ENCODE measurements at regions not wholly inside any gene's neighbourhood (a gene's known extent, or its start where the extent isn't known, plus 50 kb on each side); places are given as distances from the start of the nearest gene placed in this dataset.

DNA sequence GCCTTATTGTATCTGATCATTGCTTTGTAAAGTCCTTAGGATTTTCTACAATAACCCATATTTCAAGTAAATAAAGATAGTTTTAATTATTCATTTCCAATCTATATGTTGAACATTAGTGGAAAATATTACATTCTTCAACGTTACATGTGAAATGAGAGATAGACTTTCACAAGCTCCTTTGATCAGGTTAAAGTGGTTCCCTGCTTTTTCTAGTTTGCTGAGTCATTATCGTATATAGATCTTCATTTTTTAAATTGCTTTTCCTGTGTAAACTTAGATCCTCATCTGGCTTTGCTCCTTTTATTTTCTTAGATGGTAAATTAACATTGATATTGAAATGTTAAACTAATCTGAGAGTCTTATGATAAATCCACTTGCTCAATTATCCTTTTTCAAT is 599.0 kb downstream of the TRAM1L1 start (continued):
- TF ChIP-seq, protein P1, sequence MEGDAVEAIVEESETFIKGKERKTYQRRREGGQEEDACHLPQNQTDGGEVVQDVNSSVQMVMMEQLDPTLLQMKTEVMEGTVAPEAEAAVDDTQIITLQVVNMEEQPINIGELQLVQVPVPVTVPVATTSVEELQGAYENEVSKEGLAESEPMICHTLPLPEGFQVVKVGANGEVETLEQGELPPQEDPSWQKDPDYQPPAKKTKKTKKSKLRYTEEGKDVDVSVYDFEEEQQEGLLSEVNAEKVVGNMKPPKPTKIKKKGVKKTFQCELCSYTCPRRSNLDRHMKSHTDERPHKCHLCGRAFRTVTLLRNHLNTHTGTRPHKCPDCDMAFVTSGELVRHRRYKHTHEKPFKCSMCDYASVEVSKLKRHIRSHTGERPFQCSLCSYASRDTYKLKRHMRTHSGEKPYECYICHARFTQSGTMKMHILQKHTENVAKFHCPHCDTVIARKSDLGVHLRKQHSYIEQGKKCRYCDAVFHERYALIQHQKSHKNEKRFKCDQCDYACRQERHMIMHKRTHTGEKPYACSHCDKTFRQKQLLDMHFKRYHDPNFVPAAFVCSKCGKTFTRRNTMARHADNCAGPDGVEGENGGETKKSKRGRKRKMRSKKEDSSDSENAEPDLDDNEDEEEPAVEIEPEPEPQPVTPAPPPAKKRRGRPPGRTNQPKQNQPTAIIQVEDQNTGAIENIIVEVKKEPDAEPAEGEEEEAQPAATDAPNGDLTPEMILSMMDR (IDR thresholded peaks at IDR 0.05), result no peak
- TF ChIP-seq TEAD4 (IDR thresholded peaks at IDR 0.05; ENCODE audit: borderline replicate concordance, insufficient read depth) (no peak), MXI1 (IDR thresholded peaks at IDR 0.05; ENCODE audit: low read depth, low read length) (no peak), FOXJ3 (CRISPR knock-in tag; IDR thresholded peaks at IDR 0.05) (no peak)

- ChIA-PET POLR2A (no interaction called here), CTCF (no interaction called here)
- H3K4me3 ChIP-seq (ENCODE audit: low read depth in 2 of 2, low read length in 1 of 2), result no peak overlapping the region
- no peak for TF ChIP-seq YY1 (IDR thresholded peaks at IDR 0.05; ENCODE audit: low read depth)
- TF ChIP-seq TEAD4 (IDR thresholded peaks at IDR 0.05; ENCODE audit: borderline replicate concordance, insufficient read depth), result no peak
- no peak for TF ChIP-seq IRF3 (IDR thresholded peaks at IDR 0.05; ENCODE audit: low read depth, low read length)
- TF ChIP-seq ELF1 (IDR thresholded peaks at IDR 0.05), result no peak
- no peak for TF ChIP-seq POLR2AphosphoS5 (IDR thresholded peaks at IDR 0.05; ENCODE audit: low read depth, low read length)
- no peak for TF ChIP-seq TCF12 (IDR thresholded peaks at IDR 0.05)
- TF ChIP-seq, protein P2, sequence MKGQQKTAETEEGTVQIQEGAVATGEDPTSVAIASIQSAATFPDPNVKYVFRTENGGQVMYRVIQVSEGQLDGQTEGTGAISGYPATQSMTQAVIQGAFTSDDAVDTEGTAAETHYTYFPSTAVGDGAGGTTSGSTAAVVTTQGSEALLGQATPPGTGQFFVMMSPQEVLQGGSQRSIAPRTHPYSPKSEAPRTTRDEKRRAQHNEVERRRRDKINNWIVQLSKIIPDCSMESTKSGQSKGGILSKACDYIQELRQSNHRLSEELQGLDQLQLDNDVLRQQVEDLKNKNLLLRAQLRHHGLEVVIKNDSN (IDR thresholded peaks at IDR 0.05; ENCODE audit: borderline replicate concordance, low read depth), result no peak
- TF ChIP-seq RAD21 (IDR thresholded peaks at IDR 0.05; ENCODE audit: low read length), result no peak
- TF ChIP-seq FOXJ3 (CRISPR knock-in tag; IDR thresholded peaks at IDR 0.05), result no peak
- TF ChIP-seq RXRA (IDR thresholded peaks at IDR 0.05; ENCODE audit: borderline replicate concordance, low read depth), result no peak
- no peaks in the 10 kb centered on the region for H3F3A ChIP-seq (replicated peaks; ENCODE audit: insufficient read depth)
- H3K9ac ChIP-seq, result no peak overlapping the region
- H3K9me3 ChIP-seq, result no peaks in the 10 kb centered on the region
- no peak overlapping the region for H3K4me2 ChIP-seq
- H3K79me2 ChIP-seq (ENCODE audit: insufficient read depth), result no peaks in the 10 kb centered on the region
- no peak overlapping the region for H2AFZ ChIP-seq (ENCODE audit: low read depth)
- H3K9me2 ChIP-seq, result no peaks in the 10 kb centered on the region
- no peaks in the 10 kb centered on the region for H3K27me3 ChIP-seq (ENCODE audit: insufficient read depth)
- no peaks in the 10 kb centered on the region for H3K4me1 ChIP-seq (ENCODE audit: control insufficient read depth in 1 of 2, insufficient read depth in 2 of 2, low read depth in 1 of 2, low read length in 1 of 2)
- H3K36me3 ChIP-seq (replicated peaks in 1 of 2; ENCODE audit: control insufficient read depth in 1 of 2, insufficient read depth in 2 of 2, low read length in 1 of 2), result no peaks in the 10 kb centered on the region
- no peak overlapping the region for H3K27ac ChIP-seq (ENCODE audit: low read depth in 2 of 2, low read length in 1 of 2)
- 67% methylated on average over 3 of the region's 3 CpGs for WGBS (ENCODE audit: low lambda C conversion rate)
- no peaks in the 10 kb centered on the region for H4K20me1 ChIP-seq (ENCODE audit: insufficient read depth)
- DNase-seq, result no peak
Measured at GRCh38 chr4:116480546-116480945, 604.8 kb downstream of the TRAM1L1 start.

GRCh38 chr4:116478343-116478742 is 607.0 kb downstream of the TRAM1L1 start:
- Histone ChIP-seq H3F3A (replicated peaks; ENCODE audit: insufficient read depth) (no peaks in the 10 kb centered on the region), H3K9me3 (no peaks in the 10 kb centered on the region), H3K4me3 (ENCODE audit: low read depth in 2 of 2, low read length in 1 of 2) (no peak overlapping the region), H3K4me2 (no peak overlapping the region), H3K36me3 (replicated peaks in 1 of 2; ENCODE audit: control insufficient read depth in 1 of 2, insufficient read depth in 2 of 2, low read length in 1 of 2) (no peaks in the 10 kb centered on the region), H3K27ac (ENCODE audit: low read depth in 2 of 2, low read length in 1 of 2) (no peak overlapping the region), H4K20me1 (ENCODE audit: insufficient read depth) (no peaks in the 10 kb centered on the region), H3K27me3 (ENCODE audit: insufficient read depth) (no peaks in the 10 kb centered on the region), H3K4me1 (ENCODE audit: control insufficient read depth in 1 of 2, insufficient read depth in 2 of 2, low read depth in 1 of 2, low read length in 1 of 2) (no peaks in the 10 kb centered on the region), H3K9me2 (no peaks in the 10 kb centered on the region), H3K9ac (no peak overlapping the region), H3K79me2 (ENCODE audit: insufficient read depth) (no peaks in the 10 kb centered on the region), H2AFZ (ENCODE audit: low read depth) (no peak overlapping the region)
- POLR2A ChIA-PET, result no interaction called here
- no peak for TF ChIP-seq IRF3 (IDR thresholded peaks at IDR 0.05; ENCODE audit: low read depth, low read length)
- TF ChIP-seq ELF1 (IDR thresholded peaks at IDR 0.05), result no peak
- no peak for DNase-seq
- 88% methylated on average over 3 of the region's 10 CpGs for WGBS (ENCODE audit: low lambda C conversion rate)
- CTCF ChIA-PET, result interaction anchor here (1.0 kb wide), 1 partner anchor 12 kb away, joined by 3 read pairs; no protein-coding TSS in a partner anchor
